Stomach (tissue), 4 donors: ENCODE measurements at regions not wholly inside any gene's neighbourhood (a gene's known extent, or its start where the extent isn't known, plus 50 kb on each side); places are given as distances from the start of the nearest gene placed in this dataset.

Source experiments
- EP300 ChIP-seq: sonication (generic); formaldehyde crosslinking; IDR thresholded peaks from one replicate; pipeline ENCODE4 v1.6.1; 2017; ENCODE audit warnings: antibody characterized with exemption
- POLR2A ChIP-seq, 4 donors: fragments of 450-650 bp; IDR thresholded peaks; one replicate each; pipeline ENCODE4 v1.6.1; 2016; ENCODE audit warnings: antibody characterized with exemption in 4 of 4, control low read depth in 2 of 4, mild to moderate bottlenecking in 1 of 4, moderate library complexity in 1 of 4
- TF ChIP-seq, protein P1 (sequence below), 7 experiments: fragments of 450-650 bp in 4 of 7; fragments of 200-600 bp in 3 of 7; sonication (generic) in 3 of 7; IDR thresholded peaks; one replicate each; pipeline ENCODE4 v1.5.1; 2016 to 2019; ENCODE audit warnings: antibody characterized with exemption in 7 of 7, control low read depth in 2 of 7, mild to moderate bottlenecking in 1 of 7

GRCh38 chr11:22556381-22556780 is 69.2 kb downstream of the FANCF start:
- TF ChIP-seq, protein P1, sequence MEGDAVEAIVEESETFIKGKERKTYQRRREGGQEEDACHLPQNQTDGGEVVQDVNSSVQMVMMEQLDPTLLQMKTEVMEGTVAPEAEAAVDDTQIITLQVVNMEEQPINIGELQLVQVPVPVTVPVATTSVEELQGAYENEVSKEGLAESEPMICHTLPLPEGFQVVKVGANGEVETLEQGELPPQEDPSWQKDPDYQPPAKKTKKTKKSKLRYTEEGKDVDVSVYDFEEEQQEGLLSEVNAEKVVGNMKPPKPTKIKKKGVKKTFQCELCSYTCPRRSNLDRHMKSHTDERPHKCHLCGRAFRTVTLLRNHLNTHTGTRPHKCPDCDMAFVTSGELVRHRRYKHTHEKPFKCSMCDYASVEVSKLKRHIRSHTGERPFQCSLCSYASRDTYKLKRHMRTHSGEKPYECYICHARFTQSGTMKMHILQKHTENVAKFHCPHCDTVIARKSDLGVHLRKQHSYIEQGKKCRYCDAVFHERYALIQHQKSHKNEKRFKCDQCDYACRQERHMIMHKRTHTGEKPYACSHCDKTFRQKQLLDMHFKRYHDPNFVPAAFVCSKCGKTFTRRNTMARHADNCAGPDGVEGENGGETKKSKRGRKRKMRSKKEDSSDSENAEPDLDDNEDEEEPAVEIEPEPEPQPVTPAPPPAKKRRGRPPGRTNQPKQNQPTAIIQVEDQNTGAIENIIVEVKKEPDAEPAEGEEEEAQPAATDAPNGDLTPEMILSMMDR (IDR thresholded peaks at IDR 0.05): no peak
- no peak for TF ChIP-seq POLR2A (IDR thresholded peaks at IDR 0.05)
- TF ChIP-seq EP300: no peak
